CD4-positive, alpha-beta T cell treated with Interleukin-10 for 1 hour (primary cell): ENCODE measurements at regions not wholly inside any gene's neighbourhood (a gene's known extent, or its start where the extent isn't known, plus 50 kb on each side); places are given as distances from the start of the nearest gene placed in this dataset.
"Not testable (repeated sequence)": the region's sequence is repeated elsewhere in the genome, so short reads cannot be mapped to it uniquely, and the experiment has no call there.

ENCODE experiments used
- DNase-seq: peaks from one replicate; pipeline ENCODE4 v3.0.0-alpha.2; 2020

DNA sequence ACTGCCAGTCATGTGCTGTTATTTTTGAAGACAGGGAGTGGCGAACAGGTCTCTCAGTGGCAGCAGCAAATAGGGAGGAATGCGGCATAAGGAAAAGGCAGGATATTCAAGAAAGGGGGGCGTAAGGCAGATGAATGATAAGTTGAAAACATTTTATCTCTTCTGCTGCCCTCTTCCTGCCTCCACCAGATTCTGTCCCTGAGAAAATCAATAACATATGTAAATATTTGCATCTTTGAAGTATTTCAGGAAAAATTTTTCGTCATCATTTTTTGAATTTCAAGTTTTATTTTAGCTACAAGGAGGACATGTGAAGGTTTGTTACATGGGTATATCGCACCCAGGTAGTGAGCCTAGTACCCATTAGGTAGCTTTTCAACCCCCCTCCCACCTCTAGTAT is 616.7 kb downstream of the MCTP2 start:
- no peak for DNase-seq

- DNase-seq: no peak
Measured at GRCh38 chr15:94855018-94855408, 623.7 kb downstream of the MCTP2 start.

GRCh38 chr15:94855409-94856266 is 624.3 kb downstream of the MCTP2 start:
- DNase-seq: no peak

DNA sequence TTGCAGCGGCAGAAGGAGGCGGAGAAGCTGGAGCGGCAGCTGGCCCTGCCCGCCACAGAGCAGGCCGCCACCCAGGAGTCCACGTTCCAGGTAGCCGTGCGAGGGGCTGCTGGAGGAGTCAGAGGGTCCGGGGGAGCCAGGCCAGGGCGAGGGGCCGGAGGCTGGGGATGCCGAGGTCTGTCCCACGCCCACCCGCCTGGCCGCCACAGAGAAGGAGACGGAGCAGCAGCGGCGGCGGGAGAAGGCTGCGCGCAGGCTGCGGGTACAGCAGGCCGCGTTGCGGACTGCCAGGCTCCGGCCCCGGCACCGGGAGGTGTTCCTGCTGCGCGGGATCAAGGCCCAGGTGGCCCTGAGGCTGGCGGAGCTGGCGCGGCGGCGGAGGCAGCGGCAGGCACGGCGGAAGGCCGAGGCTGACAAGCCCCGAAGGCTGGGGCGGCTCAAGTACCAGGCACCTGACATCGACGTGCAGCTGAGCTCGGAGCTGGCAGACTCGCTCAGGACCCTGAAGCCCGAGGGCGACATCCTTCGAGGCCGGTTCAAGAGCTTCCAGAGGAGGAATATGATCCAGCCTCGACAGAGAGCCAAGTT is 625.0 kb downstream of the MCTP2 start:
- DNase-seq: no peak

- DNase-seq: no peak
Measured at GRCh38 chr15:94857466-94857865, 626.1 kb downstream of the MCTP2 start.

- no peak for DNase-seq
Measured at GRCh38 chr15:94858011-94858410, 626.6 kb downstream of the MCTP2 start.

- no peak for DNase-seq
Measured at GRCh38 chr15:94858449-94858848, 627.1 kb downstream of the MCTP2 start.

DNA sequence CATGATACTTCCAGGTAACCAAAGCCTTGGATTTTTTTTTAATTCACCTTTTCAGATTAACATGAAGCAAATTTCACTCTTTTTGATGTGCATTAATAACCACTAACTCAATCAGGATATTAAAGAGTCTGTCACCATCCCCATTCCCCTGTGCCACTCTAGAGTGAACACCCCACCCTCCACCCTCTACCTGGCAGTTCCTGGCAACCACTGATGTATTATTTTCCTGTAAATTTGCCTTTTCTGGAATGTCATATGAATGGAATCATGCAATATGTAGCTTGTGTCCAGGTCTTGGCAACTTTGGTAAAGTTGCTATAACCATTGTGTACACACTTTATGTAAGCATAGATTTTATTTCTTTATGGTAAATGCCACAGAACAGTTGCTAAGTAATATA is 627.6 kb downstream of the MCTP2 start:
- no peak for DNase-seq

GRCh38 chr15:94864600-94864999 is 633.2 kb downstream of the MCTP2 start:
- DNase-seq: no peak

- DNase-seq: not testable (repeated sequence)
Measured at GRCh38 chr15:94868265-94868664, 636.9 kb downstream of the MCTP2 start.

DNA sequence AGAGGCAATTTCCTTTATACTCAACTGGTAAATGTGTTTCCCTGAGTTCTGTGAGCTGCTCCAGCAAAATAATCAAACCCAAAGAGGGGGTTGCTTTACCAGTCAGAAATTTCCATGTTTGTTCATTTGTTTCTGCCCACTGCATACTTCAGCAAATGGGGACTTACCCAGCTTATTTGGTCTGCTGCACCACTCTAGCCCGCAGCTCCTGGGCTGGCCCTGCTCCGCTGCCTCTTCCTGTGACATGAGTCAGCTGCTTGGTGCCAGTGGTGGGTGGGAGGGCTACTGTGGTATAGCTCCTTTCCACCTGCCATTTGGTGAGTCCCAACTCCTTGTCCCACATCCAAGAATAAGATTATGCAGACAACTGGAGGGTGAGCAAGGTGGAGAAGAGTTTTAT is 644.2 kb downstream of the MCTP2 start:
- no peak for DNase-seq

GRCh38 chr15:94877833-94878232 is 646.5 kb downstream of the MCTP2 start:
- DNase-seq: no peak

DNA sequence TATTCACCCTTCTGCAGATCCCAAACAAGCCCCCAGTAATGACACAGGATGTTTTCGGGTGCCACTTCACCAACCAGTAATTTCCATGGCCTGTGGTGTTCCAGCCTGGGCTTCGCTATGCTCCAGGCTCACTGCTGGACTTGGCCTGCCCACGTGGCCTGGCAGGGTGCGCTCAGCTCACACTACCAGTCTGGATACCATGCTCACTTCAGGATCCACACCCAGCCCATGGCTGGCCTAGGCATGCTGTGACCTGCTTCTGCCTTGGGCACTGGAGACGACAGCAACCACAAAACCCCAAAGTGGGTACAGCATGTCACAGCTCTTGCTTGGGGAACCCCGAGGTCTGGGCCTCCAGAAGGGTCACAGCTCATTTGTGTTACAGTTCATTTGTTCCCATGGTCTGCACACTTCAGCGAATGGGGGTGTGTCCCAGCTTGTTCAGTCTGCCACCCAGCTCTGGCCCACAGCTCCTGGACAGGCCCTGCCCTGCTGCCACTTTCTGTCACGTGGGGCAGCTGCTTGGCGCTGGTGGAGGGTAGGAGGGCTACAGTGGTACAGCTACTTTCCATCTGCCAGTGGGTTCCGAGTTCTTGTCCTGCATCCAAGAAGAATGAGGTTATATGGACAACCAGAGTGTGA is 650.8 kb downstream of the MCTP2 start:
- DNase-seq: no peak

DNA sequence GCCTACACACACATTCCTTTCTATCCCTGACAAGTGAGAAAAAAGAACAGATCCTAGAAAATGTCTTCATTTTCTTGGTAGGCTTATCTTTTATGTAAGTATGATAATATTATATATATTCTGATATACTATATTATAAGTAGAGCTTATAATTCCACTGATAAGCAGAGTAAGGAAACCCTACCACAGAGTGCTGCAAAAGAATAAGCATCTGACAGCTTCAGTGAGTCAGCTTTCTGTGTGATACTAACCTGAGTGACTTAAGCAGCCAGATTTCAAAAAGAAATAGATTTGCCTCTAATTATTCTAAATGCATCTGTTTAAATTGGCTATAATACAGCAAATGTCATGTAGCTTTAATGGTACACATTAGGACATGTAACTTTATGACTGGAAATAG is 656.0 kb downstream of the MCTP2 start:
- DNase-seq: no peak

- DNase-seq: no peak
Measured at GRCh38 chr15:94889153-94889552, 657.8 kb downstream of the MCTP2 start.

DNA sequence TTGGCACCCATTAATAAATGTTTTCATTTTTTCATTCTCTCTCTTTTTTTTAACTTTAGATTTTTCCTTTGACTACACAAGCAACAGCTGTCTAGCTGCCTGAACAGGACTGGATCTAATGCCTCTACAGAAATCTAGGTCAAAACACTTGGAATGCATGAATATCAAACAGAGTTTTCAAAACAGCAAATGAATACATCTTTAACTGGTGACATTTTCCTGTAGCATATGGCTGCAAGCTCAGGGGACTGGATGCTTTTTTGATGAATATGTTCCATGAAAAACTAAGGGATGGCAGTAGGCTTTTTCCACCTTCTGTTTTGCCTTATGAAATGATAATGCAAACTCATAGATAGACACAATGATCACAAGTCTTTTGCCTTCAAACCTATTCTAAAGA is 661.7 kb downstream of the MCTP2 start:
- no peak for DNase-seq

DNA sequence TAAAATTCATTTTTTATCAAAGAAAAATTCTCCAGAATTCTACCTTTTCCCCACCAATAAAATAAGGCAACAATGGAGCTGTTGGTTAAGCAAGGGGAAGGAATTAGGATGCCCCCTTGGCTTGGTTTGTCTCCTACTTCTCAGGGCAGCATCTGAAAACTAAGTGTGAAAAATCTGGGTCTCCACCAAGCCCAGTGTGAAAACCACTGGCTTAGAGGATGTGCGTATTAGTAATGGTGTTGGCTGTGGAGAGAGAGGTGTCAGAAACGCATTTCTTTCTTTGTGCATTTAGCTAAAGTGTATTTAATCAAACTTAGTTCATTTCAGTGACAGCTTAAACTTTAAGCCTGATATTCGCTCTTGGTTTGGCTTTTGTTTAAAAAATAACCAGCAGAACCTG is 662.7 kb downstream of the MCTP2 start:
- no peak for DNase-seq

- no peak for DNase-seq
Measured at GRCh38 chr15:94909510-94909909, 678.1 kb downstream of the MCTP2 start.

- no peak for DNase-seq
Measured at GRCh38 chr15:94910166-94910565, 678.8 kb downstream of the MCTP2 start.

- no peak for DNase-seq
Measured at GRCh38 chr15:94912760-94913159, 681.4 kb downstream of the MCTP2 start.

DNA sequence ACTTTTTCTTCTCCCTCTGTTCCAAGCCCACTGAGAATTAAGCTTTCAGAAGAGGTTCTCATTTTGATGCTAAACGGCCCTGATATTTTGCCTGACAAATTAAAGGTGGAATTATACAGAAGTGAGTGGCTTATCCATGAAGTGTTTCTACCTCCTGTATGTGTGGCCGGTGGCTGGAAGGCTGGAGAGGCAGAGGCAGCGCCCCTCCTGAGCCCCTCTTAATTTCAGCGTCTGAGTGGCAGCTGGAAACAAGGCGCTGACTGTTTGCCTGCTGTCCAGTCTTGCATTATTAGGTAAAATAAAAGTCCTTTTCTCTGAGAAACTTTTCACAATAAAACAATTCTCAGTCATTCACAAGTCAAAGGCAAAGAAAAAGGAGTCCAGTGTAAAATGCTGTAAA is 685.7 kb downstream of the MCTP2 start:
- DNase-seq: no peak

- DNase-seq: no peak
Measured at GRCh38 chr15:94921936-94922335, 690.6 kb downstream of the MCTP2 start.

DNA sequence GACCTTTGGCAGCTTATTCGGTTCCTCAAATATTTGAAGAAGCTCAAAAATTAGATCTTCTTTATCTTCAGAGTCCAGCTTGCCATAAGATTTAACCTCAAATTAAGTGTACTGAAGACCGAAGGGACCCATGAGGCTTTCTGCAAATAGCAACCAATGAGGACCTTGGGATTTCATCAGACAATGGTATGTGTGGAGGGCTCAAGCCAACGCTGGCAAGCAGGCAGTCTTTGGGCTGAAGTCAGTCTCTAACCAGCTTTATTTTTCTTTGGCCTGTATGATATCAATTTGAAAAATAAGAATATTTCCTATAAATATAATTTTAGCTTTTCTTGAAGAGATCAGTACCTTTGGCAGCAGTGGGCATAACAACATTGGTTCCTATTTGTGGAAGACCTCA is 692.7 kb downstream of the MCTP2 start:
- DNase-seq: no peak

DNA sequence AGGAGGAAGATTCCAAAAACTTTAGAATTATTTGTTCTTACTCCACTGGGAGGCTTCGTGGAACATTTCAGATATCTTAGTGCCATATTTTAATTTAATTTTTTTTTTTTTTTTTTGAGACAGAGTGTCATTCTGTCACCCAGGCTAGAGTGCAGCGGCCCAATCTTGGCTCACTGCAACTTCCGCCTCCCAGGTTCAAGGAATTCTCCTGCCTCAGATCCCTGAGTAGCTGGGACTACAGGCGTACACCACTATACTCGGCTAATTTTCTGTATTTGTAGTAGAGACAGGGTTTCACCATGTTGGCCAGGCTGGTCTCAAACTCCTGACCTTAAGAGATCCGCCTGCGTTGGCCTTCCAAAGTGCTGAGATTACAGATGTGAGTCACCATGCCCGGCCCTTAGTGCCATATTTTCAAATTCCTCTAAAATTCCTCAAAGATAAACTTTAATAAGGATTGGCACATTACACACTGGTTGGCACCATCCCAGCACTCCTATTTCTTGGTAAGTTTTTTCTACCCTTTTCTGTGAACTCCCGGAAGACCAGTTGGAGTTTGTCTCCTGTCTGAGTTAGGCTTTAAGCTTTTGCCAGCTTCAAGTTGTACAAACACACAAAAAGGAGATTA is 693.7 kb downstream of the MCTP2 start:
- no peak for DNase-seq
